ENCODE measurements at regions not wholly inside any gene's neighbourhood (a gene's known extent, or its start where the extent isn't known, plus 50 kb on each side); places are given as distances from the start of the nearest gene placed in this dataset.

GRCh38 chr1:48121955-48122354, 100.6 kb upstream of the SLC5A9 start:
- in situ Hi-C loops (cut with HindIII; ENCODE audit: low pct_ligation_motif_present, low sequenced_read_pairs) = no loop called here

GRCh38 chr1:48120621-48121020, 101.9 kb upstream of the SLC5A9 start:
- TF ChIP-seq CTCF (IDR thresholded peaks at IDR 0.05; ENCODE audit: low read depth, low read length, missing control alignments) = no peak
- DNase-seq = no peak
- Histone ChIP-seq H3K4me3 (ENCODE audit: low read depth, low read length) (no peak overlapping the region), H3K27me3 (replicated peaks) (no peaks in the 10 kb centered on the region), H3K36me3 (replicated peaks) (no peaks in the 10 kb centered on the region), H3K27ac (no peak overlapping the region)
- in situ Hi-C loops (cut with HindIII; ENCODE audit: low pct_ligation_motif_present, low sequenced_read_pairs) = no loop called here

More at GRCh38 chr1:48121955-48122354, 100.6 kb upstream of the SLC5A9 start:
- no peak overlapping the region for H3K4me3 ChIP-seq (ENCODE audit: low read depth, low read length)
- no peaks in the 10 kb centered on the region for H3K36me3 ChIP-seq (replicated peaks)
- no peak for DNase-seq
- no peaks in the 10 kb centered on the region for H3K27me3 ChIP-seq (replicated peaks)
- H3K27ac ChIP-seq = no peak overlapping the region
- TF ChIP-seq CTCF (IDR thresholded peaks at IDR 0.05; ENCODE audit: low read depth, low read length, missing control alignments) = no peak

- Histone ChIP-seq H3K36me3 (replicated peaks) (no peaks in the 10 kb centered on the region), H3K4me3 (ENCODE audit: low read depth, low read length) (no peak overlapping the region), H3K27ac (no peak overlapping the region), H3K27me3 (replicated peaks) (no peaks in the 10 kb centered on the region)
- TF ChIP-seq CTCF (IDR thresholded peaks at IDR 0.05; ENCODE audit: low read depth, low read length, missing control alignments) = no peak
- DNase-seq = no peak
- in situ Hi-C loops (cut with HindIII; ENCODE audit: low pct_ligation_motif_present, low sequenced_read_pairs) = no loop called here
Observed at GRCh38 chr1:48115835-48116234, 106.7 kb upstream of the SLC5A9 start.

- TF ChIP-seq CTCF (IDR thresholded peaks at IDR 0.05; ENCODE audit: low read depth, low read length, missing control alignments) = no peak
- DNase-seq = no peak
- in situ Hi-C loops (cut with HindIII; ENCODE audit: low pct_ligation_motif_present, low sequenced_read_pairs) = no loop called here
Observed at GRCh38 chr1:48114596-48115382, 107.7 kb upstream of the SLC5A9 start.

GRCh38 chr1:48109390-48110013, 112.3 kb upstream of the TRABD2B start:
- Histone ChIP-seq H3K4me3 (ENCODE audit: low read depth, low read length) (no peak overlapping the region), H3K36me3 (replicated peaks) (no peaks in the 10 kb centered on the region), H3K27me3 (replicated peaks) (no peaks in the 10 kb centered on the region), H3K27ac (no peak overlapping the region)
- TF ChIP-seq CTCF (IDR thresholded peaks at IDR 0.05; ENCODE audit: low read depth, low read length, missing control alignments) = peak; percentile 72
- peak; percentile 61 for DNase-seq
- in situ Hi-C loops (cut with HindIII; ENCODE audit: low pct_ligation_motif_present, low sequenced_read_pairs) = no loop called here

More at GRCh38 chr1:48114596-48115382, 107.7 kb upstream of the SLC5A9 start:
- no peak overlapping the region for H3K27ac ChIP-seq
- no peaks in the 10 kb centered on the region for H3K36me3 ChIP-seq (replicated peaks)
- no peaks in the 10 kb centered on the region for H3K27me3 ChIP-seq (replicated peaks)
- H3K4me3 ChIP-seq (ENCODE audit: low read depth, low read length) = no peak overlapping the region
